ENCODE measurements at regions not wholly inside any gene's neighbourhood (a gene's known extent, or its start where the extent isn't known, plus 50 kb on each side); places are given as distances from the start of the nearest gene placed in this dataset.

- H3K4me3 ChIP-seq (ENCODE audit: low read depth in 1 of 2, low read length in 1 of 2), result no peak overlapping the region
- no peaks in the 10 kb centered on the region for H3K4me1 ChIP-seq (ENCODE audit: control insufficient read depth in 1 of 2, insufficient read depth in 1 of 2, low read depth in 1 of 2, low read length in 1 of 2)
- no peak overlapping the region for H3K27ac ChIP-seq
- no peak for TF ChIP-seq CTCF (IDR thresholded peaks at IDR 0.05)
- H3K36me3 ChIP-seq, result no peaks in the 10 kb centered on the region
- H3K27me3 ChIP-seq, result peaks cover 17% of the 10 kb centered on the region
- no peaks in the 10 kb centered on the region for H3K9me3 ChIP-seq
Observed at GRCh38 chr6:40930555-40930954, 108.5 kb downstream of the UNC5CL start.

GRCh38 chr6:40930045-40930444 is 109.0 kb downstream of the UNC5CL start:
- H3K4me1 ChIP-seq (ENCODE audit: control insufficient read depth in 1 of 2, insufficient read depth in 1 of 2, low read depth in 1 of 2, low read length in 1 of 2), result no peaks in the 10 kb centered on the region
- TF ChIP-seq CTCF (IDR thresholded peaks at IDR 0.05), result no peak
- H3K27me3 ChIP-seq, result peaks cover 17% of the 10 kb centered on the region
- no peak overlapping the region for H3K27ac ChIP-seq
- no peak overlapping the region for H3K4me3 ChIP-seq (ENCODE audit: low read depth in 1 of 2, low read length in 1 of 2)
- H3K36me3 ChIP-seq, result no peaks in the 10 kb centered on the region
- H3K9me3 ChIP-seq, result no peaks in the 10 kb centered on the region

- no peak for TF ChIP-seq CTCF (IDR thresholded peaks at IDR 0.05)
- H3K4me3 ChIP-seq (ENCODE audit: low read depth in 1 of 2, low read length in 1 of 2), result no peak overlapping the region
- H3K9me3 ChIP-seq, result no peaks in the 10 kb centered on the region
- H3K27ac ChIP-seq, result no peak overlapping the region
- no peaks in the 10 kb centered on the region for H3K36me3 ChIP-seq
- H3K4me1 ChIP-seq (ENCODE audit: control insufficient read depth in 1 of 2, insufficient read depth in 1 of 2, low read depth in 1 of 2, low read length in 1 of 2), result no peaks in the 10 kb centered on the region
- H3K27me3 ChIP-seq, result peaks cover 17% of the 10 kb centered on the region
Observed at GRCh38 chr6:40929176-40929575, 109.8 kb downstream of the UNC5CL start.

GRCh38 chr6:40928763-40929162 is 110.3 kb downstream of the UNC5CL start:
- Histone ChIP-seq H3K27ac (no peak overlapping the region), H3K4me1 (ENCODE audit: control insufficient read depth in 1 of 2, insufficient read depth in 1 of 2, low read depth in 1 of 2, low read length in 1 of 2) (no peaks in the 10 kb centered on the region), H3K4me3 (ENCODE audit: low read depth in 1 of 2, low read length in 1 of 2) (no peak overlapping the region), H3K27me3 (peaks cover 17% of the 10 kb centered on the region), H3K36me3 (no peaks in the 10 kb centered on the region), H3K9me3 (no peaks in the 10 kb centered on the region)
- TF ChIP-seq CTCF (IDR thresholded peaks at IDR 0.05), result no peak

GRCh38 chr6:40928307-40928706 is 110.7 kb downstream of the UNC5CL start:
- Histone ChIP-seq H3K36me3 (no peaks in the 10 kb centered on the region), H3K27ac (no peak overlapping the region), H3K4me3 (ENCODE audit: low read depth in 1 of 2, low read length in 1 of 2) (no peak overlapping the region), H3K4me1 (ENCODE audit: control insufficient read depth in 1 of 2, insufficient read depth in 1 of 2, low read depth in 1 of 2, low read length in 1 of 2) (no peaks in the 10 kb centered on the region), H3K27me3 (peaks cover 17% of the 10 kb centered on the region), H3K9me3 (no peaks in the 10 kb centered on the region)
- no peak for TF ChIP-seq CTCF (IDR thresholded peaks at IDR 0.05)

- Histone ChIP-seq H3K4me1 (ENCODE audit: control insufficient read depth in 1 of 2, insufficient read depth in 1 of 2, low read depth in 1 of 2, low read length in 1 of 2) (no peaks in the 10 kb centered on the region), H3K4me3 (ENCODE audit: low read depth in 1 of 2, low read length in 1 of 2) (no peak overlapping the region), H3K36me3 (no peaks in the 10 kb centered on the region), H3K9me3 (no peaks in the 10 kb centered on the region), H3K27ac (no peak overlapping the region), H3K27me3 (peaks cover 17% of the 10 kb centered on the region)
- TF ChIP-seq CTCF (IDR thresholded peaks at IDR 0.05), result no peak
Observed at GRCh38 chr6:40925341-40925740, 113.7 kb downstream of the UNC5CL start.

Data from neutrophil (primary cell).